H9 (cell line): ENCODE measurements at regions not wholly inside any gene's neighbourhood (a gene's known extent, or its start where the extent isn't known, plus 50 kb on each side); places are given as distances from the start of the nearest gene placed in this dataset.
"Not testable (repeated sequence)": the region's sequence is repeated elsewhere in the genome, so short reads cannot be mapped to it uniquely, and the experiment has no call there.

ENCODE experiments used
- DNase-seq: peaks from one replicate; pipeline ENCODE4 v3.0.0-alpha.2; 2017
- H2AFZ ChIP-seq: one replicate; pipeline ENCODE4 v1.6.1; 2013; ENCODE audit warnings: mild to moderate bottlenecking, low read length, control low read depth, moderate library complexity
- H2AK5ac ChIP-seq: 2 replicates; pipeline ENCODE4 v1.6.1; 2013; ENCODE audit warnings: low read length, control low read depth, mixed read lengths; ENCODE audit not compliant: insufficient read length
- H2BK120ac ChIP-seq: one replicate; pipeline ENCODE4 v1.6.1; 2013; ENCODE audit warnings: low read depth, mild to moderate bottlenecking, low read length, control low read depth, inconsistent platforms; ENCODE audit not compliant: poor library complexity, severe bottlenecking
- H2BK12ac ChIP-seq: 2 replicates; pipeline ENCODE4 v1.6.1; 2013; ENCODE audit warnings: low read length, control low read depth, mixed read lengths, low read depth; ENCODE audit not compliant: insufficient read length
- H2BK15ac ChIP-seq: 2 replicates; pipeline ENCODE4 v1.6.1; 2013; ENCODE audit warnings: low read depth, low read length, control low read depth
- H2BK20ac ChIP-seq: one replicate; pipeline ENCODE4 v1.6.1; 2013; ENCODE audit warnings: low read depth, mild to moderate bottlenecking, low read length, control low read depth, inconsistent platforms; ENCODE audit not compliant: poor library complexity, severe bottlenecking
- H2BK5ac ChIP-seq: 2 replicates; pipeline ENCODE4 v1.6.1; 2013; ENCODE audit warnings: low read length, control low read depth, mixed read lengths; ENCODE audit not compliant: insufficient read length
- H3K14ac ChIP-seq: 2 replicates; pipeline ENCODE4 v1.6.1; 2013; ENCODE audit warnings: low read length, control low read depth; ENCODE audit not compliant: insufficient read depth
- H3K18ac ChIP-seq: 2 replicates; pipeline ENCODE4 v1.6.1; 2013; ENCODE audit warnings: low read depth, mild to moderate bottlenecking, mixed read lengths, low read length, control low read depth; ENCODE audit not compliant: insufficient read length
- H3K23ac ChIP-seq: 2 replicates; pipeline ENCODE4 v1.6.1; 2013; ENCODE audit warnings: low read length, control low read depth, mixed read lengths, low read depth; ENCODE audit not compliant: insufficient read length
- H3K23me2 ChIP-seq: 2 replicates; pipeline ENCODE4 v1.6.1; 2013; ENCODE audit warnings: low read depth, mild to moderate bottlenecking, mixed read lengths, low read length, control low read depth; ENCODE audit not compliant: insufficient read length, poor library complexity, severe bottlenecking
- H3K27ac ChIP-seq: 2 replicates; pipeline ENCODE4 v1.5.1; 2013; ENCODE audit warnings: low read length, control low read depth, mixed read lengths, low read depth; ENCODE audit not compliant: insufficient read length
- H3K27me3 ChIP-seq: 2 replicates; pipeline ENCODE4 v1.6.1; 2013; ENCODE audit warnings: low read length, control low read depth, inconsistent platforms; ENCODE audit not compliant: insufficient read depth
- H3K4ac ChIP-seq: 2 replicates; pipeline ENCODE4 v1.6.1; 2013; ENCODE audit warnings: low read depth, mild to moderate bottlenecking, control low read depth, inconsistent platforms, low read length, moderate library complexity
- H3K4me1 ChIP-seq: 2 replicates; pipeline ENCODE4 v1.6.1; 2013; ENCODE audit warnings: low read length, control low read depth, inconsistent platforms; ENCODE audit not compliant: insufficient read depth
- H3K4me2 ChIP-seq: 2 replicates; pipeline ENCODE4 v1.6.1; 2013; ENCODE audit warnings: low read length, control low read depth, mixed read lengths; ENCODE audit not compliant: insufficient read length, insufficient read depth
- H3K56ac ChIP-seq: 2 replicates; pipeline ENCODE4 v1.6.1; 2013; ENCODE audit warnings: low read depth, mild to moderate bottlenecking, mixed read lengths, low read length, control low read depth; ENCODE audit not compliant: insufficient read length
- H3K79me1 ChIP-seq: 2 replicates; pipeline ENCODE4 v1.6.1; 2013; ENCODE audit warnings: low read depth, mild to moderate bottlenecking, moderate library complexity, low read length, control low read depth, inconsistent platforms; ENCODE audit not compliant: insufficient read depth, poor library complexity, severe bottlenecking
- H3K79me2 ChIP-seq: 2 replicates; pipeline ENCODE4 v1.6.1; 2013; ENCODE audit warnings: low read length, control low read depth, inconsistent platforms; ENCODE audit not compliant: insufficient read depth
- H3K9ac ChIP-seq: 2 replicates; pipeline ENCODE4 v1.6.1; 2013; ENCODE audit warnings: low read length, control low read depth, mixed read lengths; ENCODE audit not compliant: insufficient read length; ENCODE audit errors: extremely low read depth
- H3K9me3 ChIP-seq: one replicate; pipeline ENCODE4 v1.6.1; 2013; ENCODE audit warnings: low read depth, low read length, inconsistent platforms; ENCODE audit not compliant: control insufficient read depth
- H3T11ph ChIP-seq: one replicate; pipeline ENCODE4 v1.6.1; 2013; ENCODE audit warnings: mild to moderate bottlenecking, low read length, control low read depth, inconsistent platforms
- H4K20me1 ChIP-seq: one replicate; pipeline ENCODE4 v1.6.1; 2013; ENCODE audit not compliant: control insufficient read depth, insufficient read length, insufficient read depth
- H4K5ac ChIP-seq: 2 replicates; pipeline ENCODE4 v1.6.1; 2013; ENCODE audit warnings: low read depth, mild to moderate bottlenecking, mixed read lengths, low read length, control low read depth; ENCODE audit not compliant: insufficient read length
- H4K8ac ChIP-seq: replicated peaks from 2 replicates; pipeline ENCODE4 v1.6.1; 2013; ENCODE audit warnings: low read length, control low read depth, mixed read lengths, low read depth; ENCODE audit not compliant: insufficient read length
- H4K91ac ChIP-seq: 2 replicates; pipeline ENCODE4 v1.6.1; 2013; ENCODE audit warnings: low read depth, mild to moderate bottlenecking, moderate library complexity, mixed read lengths, low read length, control low read depth; ENCODE audit not compliant: insufficient read length
- H3K27ac Mint-ChIP-seq, 3 experiments: 2 replicates in 2 of 3; 3 replicates in 1 of 3; pipeline ENCODE4 v1.8.0; 2020 to 2021; ENCODE audit warnings: mixed read lengths in 3 of 3, mild to moderate bottlenecking in 1 of 3, moderate library complexity in 1 of 3
- H3K27me3 Mint-ChIP-seq: 2 replicates; pipeline ENCODE4 v1.8.0; 2021; ENCODE audit warnings: low read depth, mild to moderate bottlenecking, moderate library complexity, mixed read lengths
- H3K36me3 Mint-ChIP-seq, 3 experiments: 2 replicates in 2 of 3; 3 replicates in 1 of 3; pipeline ENCODE4 v1.8.0; 2020 to 2021; ENCODE audit warnings: low read depth in 3 of 3, mixed read lengths in 3 of 3; ENCODE audit not compliant: insufficient read depth in 1 of 3
- H3K4me1 Mint-ChIP-seq, 2 experiments: 2 replicates each; pipeline ENCODE4 v1.8.0; 2020; ENCODE audit warnings: mixed read lengths in 2 of 2
- H3K4me3 Mint-ChIP-seq, 2 experiments: 2 replicates in 1 of 2; 3 replicates in 1 of 2; pipeline ENCODE4 v1.8.0; 2020 to 2021; ENCODE audit warnings: mild to moderate bottlenecking in 2 of 2, mixed read lengths in 2 of 2, moderate library complexity in 1 of 2
- H3K9me3 Mint-ChIP-seq, 2 experiments: 2 replicates in 1 of 2; 3 replicates in 1 of 2; pipeline ENCODE4 v1.8.0; 2020; ENCODE audit warnings: mild to moderate bottlenecking in 2 of 2, mixed read lengths in 2 of 2, moderate library complexity in 1 of 2
- CTCF ChIP-seq: fragments of 200-600 bp; sonication (generic); conservative IDR thresholded peaks from 3 replicates; pipeline ENCODE4 v1.8.0; 2021; ENCODE audit warnings: antibody characterized with exemption, mild to moderate bottlenecking
- WGBS: extraction: QIAGEN DNeasy Blood & Tissue Kit; methylation state at CpG from one replicate; pipeline ENCODE4 v1.1.7; 2013; ENCODE audit warnings: missing lambda C conversion rate, low lambda C conversion rate, mixed read lengths; ENCODE audit not compliant: insufficient read length; ENCODE audit errors: extremely low coverage; 5-methylcytosine and 5-hydroxymethylcytosine counted together

DNA sequence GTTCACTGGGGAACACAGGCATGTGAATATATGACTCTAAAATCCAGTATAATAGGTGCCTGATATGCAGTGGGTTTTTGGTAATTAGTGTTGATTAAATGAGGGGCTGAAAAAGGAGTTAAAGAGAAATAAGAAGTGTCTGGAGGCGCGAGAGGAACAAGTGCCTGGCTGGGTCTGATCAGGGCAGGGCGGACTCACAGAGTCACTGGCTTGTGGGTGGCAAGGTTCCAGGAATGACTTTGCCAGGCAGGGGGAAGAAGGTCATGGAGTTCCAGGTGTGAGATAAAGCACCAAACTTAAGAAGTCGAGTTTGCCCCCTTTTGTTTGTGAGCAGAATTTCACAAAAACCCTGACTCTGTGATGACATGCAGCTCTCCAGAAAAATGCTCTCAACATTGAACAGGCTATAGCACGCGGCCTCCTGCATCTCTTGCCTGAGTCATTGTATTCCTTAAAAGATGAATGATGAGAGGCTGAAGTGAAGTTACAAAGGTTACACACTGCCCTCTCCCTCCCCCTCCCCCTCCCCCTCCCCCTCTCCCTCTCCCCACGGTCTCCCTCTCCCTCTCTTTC lies 63.0 kb upstream of the LMCD1 start:
- no peak for DNase-seq
- no peak overlapping the region for H3K27ac ChIP-seq
- H3T11ph ChIP-seq, result no peak overlapping the region
- H3K56ac ChIP-seq, result no peak overlapping the region
- no peak overlapping the region for H3K14ac ChIP-seq
- no peak overlapping the region for H4K5ac ChIP-seq
- no peak overlapping the region for H2BK5ac ChIP-seq
- H2AK5ac ChIP-seq, result no peak overlapping the region
- H3K79me2 ChIP-seq, result no peaks in the 10 kb centered on the region
- H3K27me3 ChIP-seq, result no peaks in the 10 kb centered on the region
- no peak overlapping the region for H3K4me2 ChIP-seq
- peaks cover 2% of the 10 kb centered on the region for H3K27me3 Mint-ChIP-seq
- H3K18ac ChIP-seq, result no peak overlapping the region
- H3K4me1 Mint-ChIP-seq, result peaks cover 3 to 4% of the 10 kb centered on the region in 2 experiments; a peak in 2 of 4 replicates
- no peaks in the 10 kb centered on the region for H4K20me1 ChIP-seq
- no peak overlapping the region; a peak in 1 of 7 replicates for H3K27ac Mint-ChIP-seq
- H3K9me3 Mint-ChIP-seq, result peaks cover 14 to 17% of the 10 kb centered on the region in 2 experiments
- no peak overlapping the region for H2BK120ac ChIP-seq
- no peak overlapping the region for H2BK12ac ChIP-seq
- H2AFZ ChIP-seq, result no peak overlapping the region
- no peak overlapping the region for H3K23ac ChIP-seq
- H3K79me1 ChIP-seq, result no peaks in the 10 kb centered on the region
- H3K36me3 Mint-ChIP-seq, result peaks cover 8 to 15% (median 10%) of the 10 kb centered on the region in 3 experiments
- no peak overlapping the region for H3K9ac ChIP-seq
- H3K4ac ChIP-seq, result no peak overlapping the region
- TF ChIP-seq CTCF, result no peak
- H2BK20ac ChIP-seq, result no peak overlapping the region
- no CpG with 5 or more reads among the region's 7 CpGs for WGBS
- H2BK15ac ChIP-seq, result no peak overlapping the region
- H4K8ac ChIP-seq, result no peak overlapping the region
- H3K23me2 ChIP-seq, result no peaks in the 10 kb centered on the region
- H3K4me3 Mint-ChIP-seq, result no peak overlapping the region; a peak in 1 of 5 replicates
- H3K9me3 ChIP-seq, result no peaks in the 10 kb centered on the region
- no peaks in the 10 kb centered on the region for H3K4me1 ChIP-seq
- H4K91ac ChIP-seq, result no peak overlapping the region

GRCh38 chr3:8440142-8440541 lies 61.5 kb upstream of the LMCD1 start:
- H4K8ac ChIP-seq, H3K9me3 ChIP-seq, H3K18ac ChIP-seq, H2BK20ac ChIP-seq, H2AK5ac ChIP-seq, H3K4me3 Mint-ChIP-seq, H3K56ac ChIP-seq, H3K79me2 ChIP-seq, H3K27ac ChIP-seq, H3K27me3 Mint-ChIP-seq, H3K4me2 ChIP-seq, H2BK15ac ChIP-seq, H3K4me1 Mint-ChIP-seq, H4K5ac ChIP-seq, H3K14ac ChIP-seq, H2BK12ac ChIP-seq, H3K27ac Mint-ChIP-seq, H4K91ac ChIP-seq, H2BK120ac ChIP-seq, H3K9ac ChIP-seq, H4K20me1 ChIP-seq, H2AFZ ChIP-seq, H3K4ac ChIP-seq, H3T11ph ChIP-seq, H3K23ac ChIP-seq, H3K27me3 ChIP-seq, H2BK5ac ChIP-seq, H3K79me1 ChIP-seq, H3K4me1 ChIP-seq, DNase-seq, H3K23me2 ChIP-seq: not testable (repeated sequence)
- Mint-ChIP-seq H3K36me3 (peaks cover 8 to 15% (median 10%) of the 10 kb centered on the region in 3 experiments), H3K9me3 (peaks cover 14 to 17% of the 10 kb centered on the region in 2 experiments)
- no CpG with 5 or more reads among the region's 30 CpGs for WGBS
